GM06990 (cell line): ENCODE measurements at regions not wholly inside any gene's neighbourhood (a gene's known extent, or its start where the extent isn't known, plus 50 kb on each side); places are given as distances from the start of the nearest gene placed in this dataset.
"Not testable (repeated sequence)": the region's sequence is repeated elsewhere in the genome, so short reads cannot be mapped to it uniquely, and the experiment has no call there.

ENCODE experiments used
- DNase-seq: peaks from one replicate; pipeline ENCODE4 v3.0.0-alpha.2; 2011; ENCODE audit not compliant: insufficient read length; ENCODE audit errors: extremely low read depth
- H3K27me3 ChIP-seq: replicated peaks from 2 replicates; pipeline ENCODE4 v1.6.0; 2011; ENCODE audit warnings: low read length; ENCODE audit not compliant: control insufficient read depth, insufficient read depth
- H3K36me3 ChIP-seq: 2 replicates; pipeline ENCODE4 v1.5.1; 2011; ENCODE audit warnings: low read length; ENCODE audit not compliant: control insufficient read depth, insufficient read depth
- H3K4me3 ChIP-seq: replicated peaks from 2 replicates; pipeline ENCODE4 v1.5.1; 2011; ENCODE audit warnings: low read depth, mild to moderate bottlenecking, control low read depth, low read length
- CTCF ChIP-seq: IDR thresholded peaks from 2 replicates; pipeline ENCODE4 v1.5.1; 2011; ENCODE audit warnings: low read length, control low read depth, mild to moderate bottlenecking, inconsistent platforms; ENCODE audit not compliant: insufficient read depth, poor library complexity, severe bottlenecking

- DNase-seq, result no peak
- Histone ChIP-seq H3K4me3 (no peak overlapping the region), H3K27me3 (no peaks in the 10 kb centered on the region; the same call in 1 of the 2 replicates), H3K36me3 (no peaks in the 10 kb centered on the region)
- TF ChIP-seq CTCF, result no peak
Observed at GRCh38 chr5:7250004-7250403, 145.9 kb upstream of the ADCY2 start.

GRCh38 chr5:7250611-7251010 lies 145.3 kb upstream of the ADCY2 start:
- Histone ChIP-seq H3K36me3 (no peaks in the 10 kb centered on the region), H3K27me3 (no peaks in the 10 kb centered on the region; the same call in 1 of the 2 replicates), H3K4me3 (no peak overlapping the region)
- TF ChIP-seq CTCF, result no peak
- DNase-seq, result no peak

- no peak for TF ChIP-seq CTCF
- no peak for DNase-seq
- no peaks in the 10 kb centered on the region; the same call in 1 of the 2 replicates for H3K27me3 ChIP-seq
Observed at GRCh38 chr5:7251132-7251531, 144.8 kb upstream of the ADCY2 start.

GRCh38 chr5:7261049-7261448 lies 134.9 kb upstream of the ADCY2 start:
- H3K36me3 ChIP-seq, result no peaks in the 10 kb centered on the region
- no peak overlapping the region for H3K4me3 ChIP-seq
- TF ChIP-seq CTCF, result peak; percentile 43
- DNase-seq, result no peak
- no peaks in the 10 kb centered on the region for H3K27me3 ChIP-seq

More at GRCh38 chr5:7251132-7251531, 144.8 kb upstream of the ADCY2 start:
- Histone ChIP-seq H3K36me3 (no peaks in the 10 kb centered on the region), H3K4me3 (no peak overlapping the region)

GRCh38 chr5:7261900-7262299 lies 134.0 kb upstream of the ADCY2 start:
- H3K27me3 ChIP-seq, result no peaks in the 10 kb centered on the region
- no peaks in the 10 kb centered on the region for H3K36me3 ChIP-seq
- no peak for DNase-seq
- no peak for TF ChIP-seq CTCF
- no peak overlapping the region for H3K4me3 ChIP-seq

GRCh38 chr5:7263398-7264015 lies 132.4 kb upstream of the ADCY2 start:
- not testable (repeated sequence) for DNase-seq, H3K4me3 ChIP-seq, H3K36me3 ChIP-seq, H3K27me3 ChIP-seq

GRCh38 chr5:7265776-7266175 lies 130.2 kb upstream of the ADCY2 start:
- H3K27me3 ChIP-seq, H3K36me3 ChIP-seq, H3K4me3 ChIP-seq, DNase-seq: not testable (repeated sequence)

GRCh38 chr5:7268722-7269121 lies 127.2 kb upstream of the ADCY2 start:
- DNase-seq, result not testable (repeated sequence)

More at GRCh38 chr5:7268722-7269121, 127.2 kb upstream of the ADCY2 start:
- not testable (repeated sequence) for H3K4me3 ChIP-seq, H3K36me3 ChIP-seq, H3K27me3 ChIP-seq
